ENCODE measurements at regions not wholly inside any gene's neighbourhood (a gene's known extent, or its start where the extent isn't known, plus 50 kb on each side); places are given as distances from the start of the nearest gene placed in this dataset.
A peak's percentile ranks its signal among the peaks of the same experiment; 100 is the strongest.

GRCh38 chr9:7387840-7388239 lies 411.7 kb downstream of the DMAC1 start:
- TF ChIP-seq, protein P1, sequence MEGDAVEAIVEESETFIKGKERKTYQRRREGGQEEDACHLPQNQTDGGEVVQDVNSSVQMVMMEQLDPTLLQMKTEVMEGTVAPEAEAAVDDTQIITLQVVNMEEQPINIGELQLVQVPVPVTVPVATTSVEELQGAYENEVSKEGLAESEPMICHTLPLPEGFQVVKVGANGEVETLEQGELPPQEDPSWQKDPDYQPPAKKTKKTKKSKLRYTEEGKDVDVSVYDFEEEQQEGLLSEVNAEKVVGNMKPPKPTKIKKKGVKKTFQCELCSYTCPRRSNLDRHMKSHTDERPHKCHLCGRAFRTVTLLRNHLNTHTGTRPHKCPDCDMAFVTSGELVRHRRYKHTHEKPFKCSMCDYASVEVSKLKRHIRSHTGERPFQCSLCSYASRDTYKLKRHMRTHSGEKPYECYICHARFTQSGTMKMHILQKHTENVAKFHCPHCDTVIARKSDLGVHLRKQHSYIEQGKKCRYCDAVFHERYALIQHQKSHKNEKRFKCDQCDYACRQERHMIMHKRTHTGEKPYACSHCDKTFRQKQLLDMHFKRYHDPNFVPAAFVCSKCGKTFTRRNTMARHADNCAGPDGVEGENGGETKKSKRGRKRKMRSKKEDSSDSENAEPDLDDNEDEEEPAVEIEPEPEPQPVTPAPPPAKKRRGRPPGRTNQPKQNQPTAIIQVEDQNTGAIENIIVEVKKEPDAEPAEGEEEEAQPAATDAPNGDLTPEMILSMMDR (IDR thresholded peaks at IDR 0.05; ENCODE audit: low read depth, low read length, missing control alignments) = no peak
- no peak for DNase-seq (ENCODE audit: low read depth)
- in situ Hi-C loops (cut with HindIII; ENCODE audit: low sequenced_read_pairs) = no loop called here
- H3K4me3 ChIP-seq (ENCODE audit: low read depth, low read length) = no peak overlapping the region

DNA sequence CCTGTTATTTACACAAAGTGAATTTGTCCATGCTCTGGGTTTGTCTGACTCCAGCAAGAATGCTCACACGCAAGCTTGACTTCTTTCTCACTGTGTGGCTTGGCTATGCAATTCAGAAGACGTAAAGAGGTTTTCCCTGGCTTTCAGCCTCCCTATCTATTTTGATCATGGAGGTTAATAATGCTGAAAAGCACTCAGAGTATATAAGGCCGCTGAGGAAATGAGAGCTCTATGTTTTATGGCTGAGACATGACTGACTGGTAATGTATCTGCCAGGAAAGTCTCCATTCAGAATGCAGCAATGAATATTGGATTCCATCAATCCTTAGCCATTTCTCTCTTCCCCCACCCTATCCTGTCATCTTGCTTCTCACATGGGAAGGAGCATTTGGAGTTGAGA lies 417.3 kb downstream of the DMAC1 start:
- TF ChIP-seq, protein P1 (IDR thresholded peaks at IDR 0.05; ENCODE audit: low read depth, low read length, missing control alignments) = no peak
- in situ Hi-C loops (cut with HindIII; ENCODE audit: low sequenced_read_pairs) = no loop called here
- no peak for DNase-seq (ENCODE audit: low read depth)
- no peak overlapping the region for H3K4me3 ChIP-seq (ENCODE audit: low read depth, low read length)

- in situ Hi-C loops (cut with HindIII; ENCODE audit: low sequenced_read_pairs) = no loop called here
- no peak overlapping the region for H3K4me3 ChIP-seq (ENCODE audit: low read depth, low read length)
- TF ChIP-seq, protein P1 (IDR thresholded peaks at IDR 0.05; ENCODE audit: low read depth, low read length, missing control alignments) = no peak
- DNase-seq (ENCODE audit: low read depth) = no peak
These were observed 422.1 kb downstream of the DMAC1 start for GRCh38 chr9:7377489-7377888.

GRCh38 chr9:7376833-7377232 lies 422.7 kb downstream of the DMAC1 start:
- DNase-seq (ENCODE audit: low read depth) = peak; percentile 72
- no peak overlapping the region for H3K4me3 ChIP-seq (ENCODE audit: low read depth, low read length)
- TF ChIP-seq, protein P1 (IDR thresholded peaks at IDR 0.05; ENCODE audit: low read depth, low read length, missing control alignments) = no peak
- in situ Hi-C loops (cut with HindIII; ENCODE audit: low sequenced_read_pairs) = no loop called here

GRCh38 chr9:7376213-7376612 lies 423.4 kb downstream of the DMAC1 start:
- TF ChIP-seq, protein P1 (IDR thresholded peaks at IDR 0.05; ENCODE audit: low read depth, low read length, missing control alignments) = no peak
- no peak for DNase-seq (ENCODE audit: low read depth)
- H3K4me3 ChIP-seq (ENCODE audit: low read depth, low read length) = no peak overlapping the region
- in situ Hi-C loops (cut with HindIII; ENCODE audit: low sequenced_read_pairs) = no loop called here

GRCh38 chr9:7375013-7375511 lies 424.5 kb downstream of the DMAC1 start:
- TF ChIP-seq, protein P1 (IDR thresholded peaks at IDR 0.05; ENCODE audit: low read depth, low read length, missing control alignments) = no peak

GRCh38 chr9:7370988-7371387 lies 428.6 kb downstream of the DMAC1 start:
- no peak overlapping the region for H3K4me3 ChIP-seq (ENCODE audit: low read depth, low read length)
- DNase-seq (ENCODE audit: low read depth) = no peak
- TF ChIP-seq, protein P1 (IDR thresholded peaks at IDR 0.05; ENCODE audit: low read depth, low read length, missing control alignments) = no peak
- in situ Hi-C loops (cut with HindIII; ENCODE audit: low sequenced_read_pairs) = no loop called here

More at GRCh38 chr9:7375013-7375511, 424.5 kb downstream of the DMAC1 start:
- in situ Hi-C loops (cut with HindIII; ENCODE audit: low sequenced_read_pairs) = no loop called here
- H3K4me3 ChIP-seq (ENCODE audit: low read depth, low read length) = no peak overlapping the region
- DNase-seq (ENCODE audit: low read depth) = no peak

All from astrocyte of the cerebellum (primary cell).